ENCODE measurements at regions not wholly inside any gene's neighbourhood (a gene's known extent, or its start where the extent isn't known, plus 50 kb on each side); places are given as distances from the start of the nearest gene placed in this dataset.

DNA sequence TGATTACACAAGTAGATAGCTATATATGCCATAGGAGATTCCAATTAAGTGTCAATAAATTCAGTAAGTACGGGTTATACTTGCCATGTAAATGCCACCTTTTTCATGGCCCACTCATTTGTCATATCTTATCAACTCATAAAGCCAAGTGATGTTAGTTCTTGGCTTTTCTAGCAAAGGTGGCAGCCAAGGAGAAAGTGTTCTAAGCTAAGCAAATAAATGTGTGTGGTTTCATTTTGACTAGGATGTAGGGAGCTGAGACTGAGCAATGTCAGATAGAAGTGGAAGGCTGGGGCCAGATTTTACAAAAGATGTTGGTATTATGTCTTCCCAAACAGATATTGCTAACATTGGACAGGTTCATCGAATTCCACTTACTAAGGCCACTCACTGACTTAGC lies 952.0 kb downstream of the SLC4A3 start:
- H3K27ac ChIP-seq: no peak overlapping the region
- H3K27me3 ChIP-seq: peaks cover 0 to 7% (median 0%) of the 10 kb centered on the region in 4 donors
- H3K4me3 ChIP-seq: no peak overlapping the region
- 73 to 78% methylated on average over 2 of the region's 2 CpGs for WGBS, 2 donors
- no peaks in the 10 kb centered on the region for H3K9me3 ChIP-seq
- intact Hi-C loops (cut with DNase I): no loop called here
- H3K4me1 ChIP-seq: no peaks in the 10 kb centered on the region
- DNase-seq: no peak
- no peaks in the 10 kb centered on the region for H3K36me3 ChIP-seq
- TF ChIP-seq, protein P1, sequence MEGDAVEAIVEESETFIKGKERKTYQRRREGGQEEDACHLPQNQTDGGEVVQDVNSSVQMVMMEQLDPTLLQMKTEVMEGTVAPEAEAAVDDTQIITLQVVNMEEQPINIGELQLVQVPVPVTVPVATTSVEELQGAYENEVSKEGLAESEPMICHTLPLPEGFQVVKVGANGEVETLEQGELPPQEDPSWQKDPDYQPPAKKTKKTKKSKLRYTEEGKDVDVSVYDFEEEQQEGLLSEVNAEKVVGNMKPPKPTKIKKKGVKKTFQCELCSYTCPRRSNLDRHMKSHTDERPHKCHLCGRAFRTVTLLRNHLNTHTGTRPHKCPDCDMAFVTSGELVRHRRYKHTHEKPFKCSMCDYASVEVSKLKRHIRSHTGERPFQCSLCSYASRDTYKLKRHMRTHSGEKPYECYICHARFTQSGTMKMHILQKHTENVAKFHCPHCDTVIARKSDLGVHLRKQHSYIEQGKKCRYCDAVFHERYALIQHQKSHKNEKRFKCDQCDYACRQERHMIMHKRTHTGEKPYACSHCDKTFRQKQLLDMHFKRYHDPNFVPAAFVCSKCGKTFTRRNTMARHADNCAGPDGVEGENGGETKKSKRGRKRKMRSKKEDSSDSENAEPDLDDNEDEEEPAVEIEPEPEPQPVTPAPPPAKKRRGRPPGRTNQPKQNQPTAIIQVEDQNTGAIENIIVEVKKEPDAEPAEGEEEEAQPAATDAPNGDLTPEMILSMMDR (IDR thresholded peaks at IDR 0.05): no peak
- TF ChIP-seq POLR2A (IDR thresholded peaks at IDR 0.05): no peak

GRCh38 chr2:220580113-220580512 lies 952.7 kb downstream of the SLC4A3 start:
- DNase-seq: no peak
- WGBS, 2 donors: 55 to 82% methylated on average over 2 of the region's 2 CpGs
- Histone ChIP-seq H3K4me1 (no peaks in the 10 kb centered on the region), H3K4me3 (no peak overlapping the region), H3K27me3 (peaks cover 0 to 7% (median 0%) of the 10 kb centered on the region in 4 donors), H3K27ac (no peak overlapping the region), H3K36me3 (no peaks in the 10 kb centered on the region), H3K9me3 (no peaks in the 10 kb centered on the region)
- intact Hi-C loops (cut with DNase I): no loop called here
- TF ChIP-seq POLR2A (IDR thresholded peaks at IDR 0.05): no peak
- TF ChIP-seq, protein P1 (IDR thresholded peaks at IDR 0.05): no peak

- intact Hi-C loops (cut with DNase I): no loop called here
- Histone ChIP-seq H3K27me3 (peaks cover 0 to 16% (median 0%) of the 10 kb centered on the region in 4 donors), H3K9me3 (no peaks in the 10 kb centered on the region), H3K36me3 (no peaks in the 10 kb centered on the region), H3K4me1 (no peaks in the 10 kb centered on the region), H3K27ac (no peak overlapping the region), H3K4me3 (no peak overlapping the region)
- WGBS, 2 donors: 84 to 87% methylated on average over 2 of the region's 2 CpGs
- DNase-seq: no peak
- TF ChIP-seq, protein P1 (IDR thresholded peaks at IDR 0.05): no peak
- no peak for TF ChIP-seq POLR2A (IDR thresholded peaks at IDR 0.05)
These were observed 956.3 kb downstream of the SLC4A3 start for GRCh38 chr2:220583725-220584124.

DNA sequence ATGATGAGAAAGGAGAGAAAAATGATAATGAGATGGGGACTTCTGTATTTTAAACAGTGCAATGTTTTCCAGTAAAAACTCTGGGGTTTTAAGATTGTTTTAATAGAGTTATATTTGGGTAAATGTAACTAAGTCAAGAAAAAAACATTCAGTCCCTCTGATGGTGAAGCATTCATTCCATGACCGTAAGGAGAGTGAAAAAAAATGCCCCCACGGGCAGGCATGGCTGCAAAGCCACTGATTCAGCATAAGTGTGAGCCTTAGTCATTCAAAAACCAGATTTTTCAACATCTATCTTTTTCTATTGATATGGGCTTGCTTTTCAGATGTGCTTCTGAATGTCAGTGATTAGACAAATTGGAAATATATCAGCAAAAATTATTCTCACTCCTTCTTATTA lies 957.8 kb downstream of the SLC4A3 start:
- Histone ChIP-seq H3K4me1 (no peaks in the 10 kb centered on the region), H3K27ac (no peak overlapping the region), H3K27me3 (peaks cover 0 to 20% (median 0%) of the 10 kb centered on the region in 4 donors), H3K4me3 (no peak overlapping the region), H3K9me3 (no peaks in the 10 kb centered on the region), H3K36me3 (no peaks in the 10 kb centered on the region)
- intact Hi-C loops (cut with DNase I): no loop called here
- no peak for DNase-seq
- 44 to 80% methylated on average over 2 of the region's 2 CpGs for WGBS, 2 donors
- TF ChIP-seq, protein P1 (IDR thresholded peaks at IDR 0.05): no peak
- TF ChIP-seq POLR2A (IDR thresholded peaks at IDR 0.05): no peak

DNA sequence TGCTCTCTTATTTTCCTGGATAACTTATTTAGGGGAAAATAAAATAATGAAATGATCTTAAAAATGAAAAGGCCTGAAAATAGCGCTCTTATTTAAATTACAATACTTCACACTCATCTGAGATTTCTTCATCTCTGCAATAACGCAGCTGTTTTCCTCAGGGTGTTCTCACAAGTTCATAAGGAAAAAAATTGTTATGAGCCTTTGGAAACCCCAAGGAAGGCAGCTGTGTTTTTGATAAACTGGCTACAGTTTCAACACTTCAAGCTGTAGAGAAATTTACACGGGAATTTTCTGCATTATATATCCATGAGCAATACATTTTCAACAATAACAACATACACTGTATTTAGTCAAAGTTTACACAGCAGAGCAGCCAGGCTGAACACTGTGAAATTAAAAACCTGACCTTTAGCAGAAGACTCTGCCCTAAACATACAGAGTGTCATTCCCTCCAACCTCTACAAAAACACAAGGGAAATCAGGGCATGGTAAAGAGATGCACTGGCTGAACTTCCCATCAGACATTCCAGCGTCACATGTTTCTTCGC lies 959.6 kb downstream of the SLC4A3 start:
- 69 to 74% methylated on average over 5 of the region's 5 CpGs for WGBS, 2 donors
- DNase-seq: no peak
- intact Hi-C loops (cut with DNase I): no loop called here

More for the DNA sequence above, 959.6 kb downstream of the SLC4A3 start:
- no peak overlapping the region for H3K4me3 ChIP-seq
- no peaks in the 10 kb centered on the region for H3K36me3 ChIP-seq
- peaks cover 0 to 13% (median 0%) of the 10 kb centered on the region in 4 donors for H3K27me3 ChIP-seq
- H3K9me3 ChIP-seq: no peaks in the 10 kb centered on the region
- H3K27ac ChIP-seq: no peak overlapping the region
- TF ChIP-seq POLR2A (IDR thresholded peaks at IDR 0.05): no peak
- TF ChIP-seq, protein P1 (IDR thresholded peaks at IDR 0.05): no peak
- no peaks in the 10 kb centered on the region for H3K4me1 ChIP-seq
